ENCODE measurements at regions not wholly inside any gene's neighbourhood (a gene's known extent, or its start where the extent isn't known, plus 50 kb on each side); places are given as distances from the start of the nearest gene placed in this dataset.

DNA sequence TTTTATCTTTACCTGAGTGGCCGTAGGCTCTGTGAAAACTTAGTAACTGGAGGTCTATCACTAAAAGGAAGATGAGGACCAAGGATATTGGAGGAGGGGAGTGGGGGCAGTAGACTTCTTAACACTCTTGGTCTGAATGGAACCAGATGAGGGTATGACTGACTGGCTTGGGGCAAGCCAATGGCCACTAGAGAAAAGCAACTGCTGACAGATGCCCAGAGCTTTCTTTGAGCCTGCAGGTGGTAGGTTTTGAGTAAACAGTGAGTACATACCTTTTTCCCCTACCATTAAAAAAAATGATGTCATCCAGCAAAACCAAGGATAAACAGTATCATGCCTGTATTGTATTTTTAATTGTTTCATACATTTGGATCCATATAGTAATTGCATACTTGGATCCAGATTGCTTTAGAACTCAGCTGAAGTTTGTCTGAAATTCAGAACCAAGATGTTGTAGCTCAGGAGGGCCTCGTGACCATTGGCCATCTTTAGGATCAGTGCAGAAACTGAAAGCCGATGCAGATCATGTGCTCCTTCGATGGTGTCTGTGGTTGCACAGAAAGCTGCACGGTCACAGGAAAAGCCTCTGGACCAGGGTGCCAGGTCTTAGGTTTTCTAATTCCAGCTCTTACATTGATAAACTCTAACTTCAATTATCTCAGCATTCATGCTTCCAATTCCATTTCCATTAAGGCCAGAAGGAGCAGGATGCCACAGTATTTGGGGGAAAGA, 131.0 kb downstream of the PDGFRA start:
- TF ChIP-seq, protein P1, sequence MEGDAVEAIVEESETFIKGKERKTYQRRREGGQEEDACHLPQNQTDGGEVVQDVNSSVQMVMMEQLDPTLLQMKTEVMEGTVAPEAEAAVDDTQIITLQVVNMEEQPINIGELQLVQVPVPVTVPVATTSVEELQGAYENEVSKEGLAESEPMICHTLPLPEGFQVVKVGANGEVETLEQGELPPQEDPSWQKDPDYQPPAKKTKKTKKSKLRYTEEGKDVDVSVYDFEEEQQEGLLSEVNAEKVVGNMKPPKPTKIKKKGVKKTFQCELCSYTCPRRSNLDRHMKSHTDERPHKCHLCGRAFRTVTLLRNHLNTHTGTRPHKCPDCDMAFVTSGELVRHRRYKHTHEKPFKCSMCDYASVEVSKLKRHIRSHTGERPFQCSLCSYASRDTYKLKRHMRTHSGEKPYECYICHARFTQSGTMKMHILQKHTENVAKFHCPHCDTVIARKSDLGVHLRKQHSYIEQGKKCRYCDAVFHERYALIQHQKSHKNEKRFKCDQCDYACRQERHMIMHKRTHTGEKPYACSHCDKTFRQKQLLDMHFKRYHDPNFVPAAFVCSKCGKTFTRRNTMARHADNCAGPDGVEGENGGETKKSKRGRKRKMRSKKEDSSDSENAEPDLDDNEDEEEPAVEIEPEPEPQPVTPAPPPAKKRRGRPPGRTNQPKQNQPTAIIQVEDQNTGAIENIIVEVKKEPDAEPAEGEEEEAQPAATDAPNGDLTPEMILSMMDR (IDR thresholded peaks at IDR 0.05): no peak
- H3K4me1 ChIP-seq (ENCODE audit: control insufficient read depth in 1 of 2, insufficient read depth in 1 of 2, low read depth in 1 of 2, low read length in 1 of 2): no peaks in the 10 kb centered on the region
- no peaks in the 10 kb centered on the region for H3K36me3 ChIP-seq
- H3K27ac ChIP-seq: no peak overlapping the region
- H3K27me3 ChIP-seq: no peaks in the 10 kb centered on the region
- H3K4me3 ChIP-seq (ENCODE audit: low read depth in 1 of 2, low read length in 1 of 2): no peak overlapping the region
- no peaks in the 10 kb centered on the region for H3K9me3 ChIP-seq

DNA sequence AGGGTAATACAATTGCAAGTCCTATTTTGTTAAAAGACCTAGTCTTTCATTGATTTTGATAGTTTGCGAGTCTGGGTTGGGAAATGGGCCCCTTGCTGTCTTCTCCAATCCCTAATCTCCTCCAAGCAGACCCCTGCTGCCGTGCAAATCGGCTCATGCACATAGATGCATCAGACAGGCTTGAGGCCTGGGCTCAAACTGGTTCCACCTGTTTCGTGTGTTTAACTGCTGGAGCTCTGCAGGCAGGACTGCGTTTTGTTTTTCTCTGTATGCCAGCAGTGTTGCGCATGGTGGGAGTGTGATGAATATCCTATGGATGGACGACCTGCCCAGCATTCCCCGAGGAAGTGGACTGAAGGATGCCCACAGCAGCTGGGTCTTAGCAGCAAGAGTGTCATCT, 133.9 kb downstream of the PDGFRA start:
- H3K4me1 ChIP-seq (ENCODE audit: control insufficient read depth in 1 of 2, insufficient read depth in 1 of 2, low read depth in 1 of 2, low read length in 1 of 2): no peaks in the 10 kb centered on the region

GRCh38 chr4:54365691-54366090, 136.6 kb downstream of the PDGFRA start:
- Histone ChIP-seq H3K4me3 (ENCODE audit: low read depth in 1 of 2, low read length in 1 of 2) (no peak overlapping the region), H3K27me3 (no peaks in the 10 kb centered on the region), H3K27ac (no peak overlapping the region), H3K36me3 (no peaks in the 10 kb centered on the region), H3K4me1 (ENCODE audit: control insufficient read depth in 1 of 2, insufficient read depth in 1 of 2, low read depth in 1 of 2, low read length in 1 of 2) (no peaks in the 10 kb centered on the region), H3K9me3 (no peaks in the 10 kb centered on the region)
- TF ChIP-seq, protein P1 (IDR thresholded peaks at IDR 0.05): no peak

More for the DNA sequence above, 133.9 kb downstream of the PDGFRA start:
- TF ChIP-seq, protein P1 (IDR thresholded peaks at IDR 0.05): no peak
- no peaks in the 10 kb centered on the region for H3K9me3 ChIP-seq
- no peak overlapping the region for H3K4me3 ChIP-seq (ENCODE audit: low read depth in 1 of 2, low read length in 1 of 2)
- H3K36me3 ChIP-seq: no peaks in the 10 kb centered on the region
- no peaks in the 10 kb centered on the region for H3K27me3 ChIP-seq
- no peak overlapping the region for H3K27ac ChIP-seq

DNA sequence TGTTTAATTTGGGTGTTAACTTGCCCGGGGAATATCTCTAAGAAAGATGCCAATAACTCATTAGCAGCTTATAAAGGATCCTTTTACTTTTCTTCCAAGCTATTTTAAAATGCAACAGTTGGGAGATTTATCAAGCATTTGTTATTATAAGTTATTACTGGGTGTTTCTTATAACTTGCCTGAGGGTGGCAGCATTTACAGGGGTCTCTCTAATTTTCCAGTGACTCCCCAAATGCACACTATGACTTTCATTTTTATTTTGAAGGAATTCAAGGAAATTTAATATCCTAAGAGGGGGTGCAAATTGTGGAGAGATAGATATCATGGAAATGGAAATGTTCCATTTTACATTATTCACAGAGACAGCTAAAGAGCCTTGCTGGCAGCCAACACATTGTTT, 138.0 kb downstream of the PDGFRA start:
- Histone ChIP-seq H3K4me3 (ENCODE audit: low read depth in 1 of 2, low read length in 1 of 2) (no peak overlapping the region), H3K27ac (no peak overlapping the region), H3K9me3 (no peaks in the 10 kb centered on the region), H3K36me3 (no peaks in the 10 kb centered on the region), H3K27me3 (no peaks in the 10 kb centered on the region), H3K4me1 (ENCODE audit: control insufficient read depth in 1 of 2, insufficient read depth in 1 of 2, low read depth in 1 of 2, low read length in 1 of 2) (no peaks in the 10 kb centered on the region)
- TF ChIP-seq, protein P1 (IDR thresholded peaks at IDR 0.05): no peak

GRCh38 chr4:54368281-54369265, 139.5 kb downstream of the PDGFRA start:
- Histone ChIP-seq H3K36me3 (no peaks in the 10 kb centered on the region), H3K27ac (no peak overlapping the region), H3K4me3 (ENCODE audit: low read depth in 1 of 2, low read length in 1 of 2) (no peak overlapping the region), H3K4me1 (ENCODE audit: control insufficient read depth in 1 of 2, insufficient read depth in 1 of 2, low read depth in 1 of 2, low read length in 1 of 2) (no peaks in the 10 kb centered on the region), H3K9me3 (no peaks in the 10 kb centered on the region), H3K27me3 (no peaks in the 10 kb centered on the region)
- TF ChIP-seq, protein P1 (IDR thresholded peaks at IDR 0.05): no peak
